ENCODE measurements at regions not wholly inside any gene's neighbourhood (a gene's known extent, or its start where the extent isn't known, plus 50 kb on each side); places are given as distances from the start of the nearest gene placed in this dataset.
"Not testable (repeated sequence)": the region's sequence is repeated elsewhere in the genome, so short reads cannot be mapped to it uniquely, and the experiment has no call there.

- H3K36me3 ChIP-seq (ENCODE audit: low read depth) = no peaks in the 10 kb centered on the region
- intact Hi-C loops (cut with DNase I, micrococcal nuclease) = no loop called here
Measured at GRCh38 chr2:152278526-152278925, 56.4 kb upstream of the FMNL2 start.

GRCh38 chr2:152279367-152279766 lies 55.6 kb upstream of the FMNL2 start:
- ATAC-seq; H3K4me1 ChIP-seq (ENCODE audit: low read depth); H3K4me3 ChIP-seq; H3K36me3 ChIP-seq (ENCODE audit: low read depth); DNase-seq; intact Hi-C loops (cut with DNase I, micrococcal nuclease): not testable (repeated sequence)
- H3K9me3 ChIP-seq = peaks cover 13% of the 10 kb centered on the region

More at GRCh38 chr2:152278526-152278925, 56.4 kb upstream of the FMNL2 start:
- TF ChIP-seq CTCF (IDR thresholded peaks at IDR 0.05) = no peak
- no peak overlapping the region for H3K4me3 ChIP-seq
- DNase-seq (no peak), ATAC-seq (no peak)
- peaks cover 19% of the 10 kb centered on the region for H3K9me3 ChIP-seq
- no peaks in the 10 kb centered on the region for H3K4me1 ChIP-seq (ENCODE audit: low read depth)

GRCh38 chr2:152280780-152281179 lies 54.2 kb upstream of the FMNL2 start:
- no peak for TF ChIP-seq CTCF (IDR thresholded peaks at IDR 0.05)
- no peaks in the 10 kb centered on the region for H3K4me1 ChIP-seq (ENCODE audit: low read depth)
- ATAC-seq (no peak), DNase-seq (no peak)
- intact Hi-C loops (cut with DNase I, micrococcal nuclease) = no loop called here
- no peak overlapping the region for H3K4me3 ChIP-seq
- no peaks in the 10 kb centered on the region for H3K36me3 ChIP-seq (ENCODE audit: low read depth)
- H3K9me3 ChIP-seq = peaks cover 8% of the 10 kb centered on the region

- Histone ChIP-seq H3K36me3 (ENCODE audit: low read depth) (no peaks in the 10 kb centered on the region), H3K4me3 (no peak overlapping the region), H3K4me1 (ENCODE audit: low read depth) (no peaks in the 10 kb centered on the region), H3K9me3 (peaks cover 8% of the 10 kb centered on the region)
- no peak for TF ChIP-seq CTCF (IDR thresholded peaks at IDR 0.05)
- intact Hi-C loops (cut with DNase I, micrococcal nuclease) = no loop called here
- ATAC-seq (no peak), DNase-seq (no peak)
Measured at GRCh38 chr2:152283392-152283791, 51.6 kb upstream of the FMNL2 start.

- DNase-seq (no peak), ATAC-seq (no peak)
- Histone ChIP-seq H3K4me1 (ENCODE audit: low read depth) (no peaks in the 10 kb centered on the region), H3K9me3 (peaks cover 2% of the 10 kb centered on the region), H3K4me3 (no peak overlapping the region), H3K36me3 (ENCODE audit: low read depth) (no peaks in the 10 kb centered on the region)
- intact Hi-C loops (cut with DNase I, micrococcal nuclease) = no loop called here
- no peak for TF ChIP-seq CTCF (IDR thresholded peaks at IDR 0.05)
Measured at GRCh38 chr2:152284398-152284797, 50.6 kb upstream of the FMNL2 start.
